ENCODE measurements at regions not wholly inside any gene's neighbourhood (a gene's known extent, or its start where the extent isn't known, plus 50 kb on each side); places are given as distances from the start of the nearest gene placed in this dataset.

GRCh38 chr11:90847268-90847886 is 624.5 kb upstream of the CHORDC1 start:
- TF ChIP-seq CTCF (IDR thresholded peaks at IDR 0.05) = no peak

- TF ChIP-seq CTCF (IDR thresholded peaks at IDR 0.05) = no peak
Observed at GRCh38 chr11:90846628-90847027, 623.8 kb upstream of the CHORDC1 start.

- no peak for TF ChIP-seq CTCF (IDR thresholded peaks at IDR 0.05)
Observed at GRCh38 chr11:90845799-90846198, 623.0 kb upstream of the CHORDC1 start.

- TF ChIP-seq CTCF (IDR thresholded peaks at IDR 0.05) = no peak
Observed at GRCh38 chr11:90845126-90845525, 622.3 kb upstream of the CHORDC1 start.

GRCh38 chr11:90844041-90844440 is 621.2 kb upstream of the CHORDC1 start:
- no peak for TF ChIP-seq CTCF (IDR thresholded peaks at IDR 0.05)

- no peak for TF ChIP-seq CTCF (IDR thresholded peaks at IDR 0.05)
Observed at GRCh38 chr11:90842681-90843080, 619.8 kb upstream of the CHORDC1 start.

GRCh38 chr11:90840071-90840470 is 617.2 kb upstream of the CHORDC1 start:
- no peak for TF ChIP-seq CTCF (IDR thresholded peaks at IDR 0.05)

- no peak for TF ChIP-seq CTCF (IDR thresholded peaks at IDR 0.05)
Observed at GRCh38 chr11:90836031-90836430, 613.2 kb upstream of the CHORDC1 start.

Data from LNCAP (cell line).